HG03342 (cell line): ENCODE measurements at regions not wholly inside any gene's neighbourhood (a gene's known extent, or its start where the extent isn't known, plus 50 kb on each side); places are given as distances from the start of the nearest gene placed in this dataset.
A peak's percentile ranks its signal among the peaks of the same experiment; 100 is the strongest.
"Not testable (repeated sequence)": the region's sequence is repeated elsewhere in the genome, so short reads cannot be mapped to it uniquely, and the experiment has no call there.

Experiments
- ATAC-seq: cut with Tn5 transposase; IDR thresholded peaks from one replicate; pipeline ENCODE4 v1.9.1; 2021; ENCODE audit warnings: mild to moderate bottlenecking, moderate library complexity; ENCODE audit not compliant: unreplicated experiment

DNA sequence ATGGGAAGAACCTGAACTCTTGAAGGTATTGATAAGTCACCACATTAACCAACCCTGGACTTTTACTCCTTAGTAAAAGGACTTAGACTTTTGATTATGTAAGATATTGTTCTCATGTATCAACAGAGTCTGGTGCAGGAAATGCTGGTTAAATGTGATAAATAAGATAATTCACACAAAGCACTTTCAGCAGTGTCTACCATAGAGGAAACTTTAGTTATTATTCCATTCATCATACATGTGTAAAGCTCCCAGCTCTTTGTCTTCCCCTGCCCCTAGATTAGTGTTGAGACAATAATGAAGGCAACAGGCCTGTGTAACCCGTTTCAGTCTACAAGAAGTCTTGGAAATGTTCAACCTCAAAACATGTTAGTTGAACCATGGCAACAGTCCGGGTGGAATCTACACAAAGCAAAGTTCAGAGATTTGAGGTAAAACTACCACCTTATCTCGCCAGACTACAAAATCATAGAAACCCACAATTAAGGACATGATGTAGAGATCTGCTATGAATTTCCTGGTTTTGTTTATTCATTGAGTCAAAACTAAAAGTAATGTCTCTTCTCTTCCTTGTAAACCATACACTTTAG, 109.9 kb upstream of the ADO start:
- ATAC-seq: no peak

DNA sequence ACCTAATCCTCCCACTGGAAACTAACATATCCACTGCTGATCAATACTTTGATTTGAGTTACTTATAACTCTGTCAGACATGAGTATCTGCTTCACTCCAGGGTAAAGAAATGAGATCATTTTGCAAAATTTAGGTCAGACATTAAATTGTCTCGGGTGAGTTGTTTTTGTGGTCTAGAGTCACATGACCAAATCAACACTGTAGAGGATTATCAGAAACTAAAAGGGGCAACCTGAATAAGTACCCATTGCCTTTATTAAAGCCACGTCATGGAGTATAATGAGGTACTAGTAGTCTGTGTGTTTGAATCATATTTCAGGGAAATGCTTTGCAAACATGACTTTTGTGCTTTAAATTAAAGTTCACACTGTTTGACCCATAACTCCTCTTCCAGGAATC, 107.7 kb upstream of the ADO start:
- ATAC-seq: no peak

DNA sequence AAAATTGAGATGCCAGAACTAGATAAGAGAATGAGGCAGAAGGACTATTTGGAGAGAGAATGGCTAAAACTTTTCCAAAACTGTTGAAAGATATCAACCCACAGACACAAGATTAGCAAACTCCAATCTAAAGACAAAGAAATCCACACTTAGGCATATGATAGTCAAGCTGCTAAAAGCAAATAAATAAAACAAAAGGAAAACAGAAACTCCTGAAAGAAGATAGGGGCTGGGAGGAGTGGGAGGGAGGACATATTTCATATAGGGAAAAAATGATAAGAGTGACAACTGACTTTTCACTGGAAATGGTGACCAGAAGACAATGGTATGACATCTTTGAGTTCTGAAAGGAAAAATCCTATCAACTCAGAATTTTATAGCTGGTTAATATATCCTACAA, 105.4 kb upstream of the ADO start:
- no peak for ATAC-seq

DNA sequence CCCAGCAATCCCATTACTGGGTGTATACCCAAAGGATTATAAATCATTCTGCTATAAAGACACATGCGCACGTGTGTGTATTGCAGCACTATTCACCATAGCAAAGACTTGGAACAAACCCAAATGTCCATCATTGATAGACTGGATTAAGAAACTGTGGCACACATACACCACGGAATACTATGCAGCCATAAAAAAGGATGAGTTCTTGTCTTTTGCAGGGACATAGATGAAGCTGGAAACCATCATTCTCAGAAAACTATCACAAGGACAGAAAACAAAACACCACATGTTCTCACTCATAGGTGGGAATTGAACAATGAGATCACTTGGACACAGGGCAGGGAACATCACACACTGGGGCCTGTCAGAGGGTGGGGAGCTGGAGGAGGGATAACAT, 100.4 kb upstream of the ADO start:
- ATAC-seq: not testable (repeated sequence)

DNA sequence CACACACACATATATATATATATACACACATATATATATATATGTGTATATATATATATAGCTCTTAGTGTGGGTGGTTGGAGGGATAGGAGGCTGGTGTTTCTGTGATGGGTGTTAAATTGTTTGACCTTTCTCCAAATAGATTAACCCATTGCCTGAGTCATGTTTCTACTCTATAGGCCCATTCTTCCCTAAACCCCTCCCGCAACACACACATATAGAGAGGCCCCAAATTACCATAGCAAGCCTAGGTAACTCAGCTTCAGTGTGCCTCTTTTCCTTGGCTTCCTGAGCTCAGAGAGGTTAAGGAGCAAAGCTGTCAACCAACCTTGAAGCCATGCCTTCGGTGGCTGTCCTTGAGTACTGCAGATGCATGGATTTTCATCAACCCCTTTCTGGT, 98.7 kb upstream of the ADO start:
- no peak for ATAC-seq

DNA sequence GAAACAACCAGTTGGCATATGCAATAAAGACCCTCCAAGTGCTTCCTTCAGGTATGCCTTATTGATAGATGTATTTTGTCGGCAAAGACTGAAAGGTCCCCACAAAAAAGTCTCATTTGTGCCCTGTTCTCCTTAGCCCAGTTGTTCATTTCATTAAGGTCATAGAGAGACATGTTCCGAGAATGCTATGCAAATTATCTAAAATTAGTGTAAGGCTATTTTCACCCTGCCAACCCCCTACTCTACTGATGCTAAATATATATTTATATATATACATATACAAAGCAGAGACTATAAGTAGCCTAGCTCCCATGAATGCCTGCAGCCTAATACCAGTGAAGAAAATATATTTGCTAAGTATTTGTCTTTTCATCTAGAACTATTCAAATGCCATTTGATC, 96.7 kb upstream of the ADO start:
- ATAC-seq: peak; percentile 60

DNA sequence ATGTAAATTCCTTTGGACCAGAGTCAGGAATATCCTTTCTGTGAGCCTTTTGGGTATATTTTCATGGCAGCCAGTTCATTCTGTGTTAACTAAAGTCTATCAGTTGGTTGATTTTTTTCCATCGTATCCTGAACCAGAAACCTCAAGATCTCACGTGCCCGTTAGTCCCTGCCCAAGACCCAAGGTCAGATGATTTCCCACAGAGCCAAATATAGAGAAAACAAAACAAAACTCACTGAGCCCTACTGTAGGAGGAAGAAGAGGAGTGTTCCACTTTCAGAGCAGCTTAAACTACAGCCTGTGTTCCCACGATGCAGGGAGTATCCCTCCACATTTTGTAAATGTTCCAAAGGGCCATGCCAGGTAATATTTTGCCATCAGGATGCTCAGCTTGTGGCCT, 96.0 kb upstream of the ADO start:
- ATAC-seq: no peak

DNA sequence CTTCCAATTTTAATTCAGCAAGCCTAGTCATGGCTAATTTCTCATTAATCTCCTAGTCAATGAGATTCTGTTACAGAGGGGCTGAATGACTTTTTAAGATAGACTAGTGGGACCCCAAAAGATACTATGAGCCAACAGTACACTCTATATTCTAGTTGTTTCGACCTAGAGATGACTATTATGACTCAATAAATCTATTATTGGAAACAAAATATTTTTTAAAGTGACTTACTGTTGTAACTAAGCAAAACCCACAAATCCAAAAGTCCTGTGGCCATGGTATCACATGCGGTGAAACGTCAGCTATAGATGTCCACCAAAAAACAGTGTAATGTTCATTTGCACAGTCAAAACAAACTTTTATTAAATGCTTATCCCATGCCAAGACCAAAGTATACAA, 95.3 kb upstream of the ADO start:
- ATAC-seq: no peak

DNA sequence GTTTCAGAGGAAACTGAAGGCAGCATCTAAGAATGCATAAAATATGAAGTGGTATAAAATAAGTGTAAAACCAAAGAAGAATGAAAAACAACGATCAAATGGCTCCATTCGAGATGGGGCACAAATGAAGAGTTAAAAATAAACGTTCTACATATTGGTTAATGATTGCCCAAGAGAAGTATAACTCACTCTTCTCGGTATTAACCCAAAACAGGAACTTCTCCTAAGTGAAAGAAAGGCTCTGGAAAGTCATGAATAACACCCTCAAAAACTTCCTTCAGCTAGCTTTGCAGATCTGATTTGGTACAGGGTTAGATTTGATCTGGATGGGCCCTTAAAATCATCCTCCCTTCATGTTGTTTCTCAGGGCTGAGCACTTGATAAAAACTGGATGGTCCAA, 94.3 kb upstream of the ADO start:
- ATAC-seq: peak; percentile 45

DNA sequence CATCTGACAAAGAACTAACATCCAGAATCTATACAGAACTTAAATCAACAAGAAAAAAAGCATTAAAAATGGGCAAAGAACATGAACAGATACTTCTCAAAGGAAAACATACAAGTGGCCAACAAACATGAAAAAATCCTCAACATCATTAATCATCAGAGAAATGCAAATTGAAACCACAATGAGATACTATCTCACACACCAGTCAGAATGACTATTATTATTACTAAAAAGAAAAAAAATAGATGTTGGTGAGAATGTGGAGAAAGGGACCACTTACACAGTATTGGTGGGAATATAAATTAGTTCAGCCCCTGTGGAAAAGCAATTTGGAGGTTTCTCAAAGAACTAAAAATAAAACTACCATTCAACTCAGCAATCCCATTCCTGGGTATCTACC, 89.1 kb upstream of the ADO start:
- ATAC-seq: no peak

DNA sequence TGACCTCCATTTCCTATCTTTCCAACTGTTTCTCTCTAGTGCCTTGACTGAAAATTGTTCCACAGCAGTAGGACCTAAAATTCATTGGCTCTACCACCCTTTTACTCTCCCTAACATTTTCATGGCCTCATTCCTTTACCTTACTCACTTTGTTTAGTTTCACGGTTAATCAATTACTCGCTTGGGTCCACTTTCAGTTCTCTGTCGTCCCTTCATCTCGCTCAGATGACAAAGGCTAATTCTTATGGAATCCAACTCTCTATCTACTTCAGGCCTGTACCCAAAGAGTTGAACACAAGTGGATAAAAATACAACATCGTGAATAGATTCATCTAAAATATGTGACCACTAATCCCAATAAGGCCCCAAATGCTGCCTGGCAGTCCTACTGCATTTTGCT, 85.9 kb upstream of the ADO start:
- no peak for ATAC-seq

DNA sequence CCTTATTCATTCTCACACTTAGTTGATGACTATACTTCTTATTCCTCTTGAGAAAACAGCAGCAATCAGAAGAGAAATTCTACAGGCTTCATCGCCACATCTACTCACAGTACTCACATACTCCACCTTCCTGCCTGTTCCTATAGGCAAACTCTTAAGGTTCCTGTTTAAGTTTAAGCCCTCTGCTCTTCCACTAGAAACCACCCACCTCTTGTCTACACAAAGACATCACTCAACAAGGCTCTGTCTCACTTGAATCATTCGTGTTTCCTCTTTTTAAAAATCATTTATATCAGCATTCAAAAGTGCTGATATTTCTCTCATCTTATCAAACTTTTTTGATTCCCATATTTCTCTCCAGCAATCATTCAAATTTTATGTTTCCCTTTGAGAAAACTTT, 85.5 kb upstream of the ADO start:
- no peak for ATAC-seq

DNA sequence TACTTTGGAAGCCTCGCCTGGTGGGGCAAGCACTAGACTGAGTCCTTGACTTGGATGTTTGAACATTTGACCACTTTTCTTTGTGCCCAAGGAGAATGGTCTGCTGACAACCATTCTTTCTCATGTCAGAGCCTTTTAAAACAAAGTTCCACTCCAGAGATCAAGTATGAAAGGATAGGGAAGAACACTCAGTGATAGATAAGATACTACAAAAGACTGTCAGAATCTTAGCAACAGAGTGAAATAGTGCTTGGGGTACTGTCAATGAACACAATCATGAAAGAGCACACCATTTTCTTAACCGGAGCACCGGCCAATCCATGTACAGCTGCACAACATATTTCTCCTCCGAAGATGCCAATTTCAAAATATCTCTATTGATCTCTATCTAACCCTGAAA, 82.8 kb upstream of the ADO start:
- ATAC-seq: no peak

DNA sequence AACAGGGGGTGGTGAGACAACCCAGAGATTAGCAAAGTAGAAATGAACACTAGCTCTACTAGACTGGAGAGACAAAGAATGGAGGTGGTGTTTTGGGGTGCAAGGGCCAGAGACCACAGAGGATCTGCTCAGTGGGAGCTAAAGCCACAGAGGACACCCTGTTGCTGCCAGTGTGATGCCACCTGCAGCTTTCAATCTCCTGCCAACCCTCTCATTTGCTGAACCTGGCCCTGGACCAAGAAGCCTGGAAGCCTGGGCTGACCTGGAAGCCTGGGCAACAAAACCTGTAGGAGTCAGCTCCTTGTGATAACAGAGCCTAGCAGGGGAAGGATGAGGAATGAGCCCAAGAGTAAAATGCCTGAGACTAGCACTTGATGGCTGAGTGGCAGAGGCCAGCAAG, 81.1 kb upstream of the ADO start:
- no peak for ATAC-seq

DNA sequence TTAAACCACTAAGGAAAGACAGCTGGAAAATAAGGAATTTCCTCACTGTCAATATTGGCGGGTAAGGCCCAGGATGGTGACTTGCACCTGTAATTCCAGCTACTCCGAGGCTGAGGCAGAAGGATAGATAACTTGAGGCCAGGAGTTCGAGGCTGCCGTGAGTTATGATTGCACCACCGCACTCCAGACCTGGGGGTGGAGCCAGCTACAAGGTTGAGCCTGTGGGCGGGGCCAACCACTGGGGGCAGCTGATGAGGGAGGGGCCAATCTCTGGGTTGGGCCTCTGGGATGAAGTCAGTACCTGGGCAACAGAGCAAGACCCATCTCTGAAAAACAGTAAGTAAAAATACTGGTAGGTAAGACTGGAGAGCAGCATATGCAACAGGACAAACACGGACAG, 80.1 kb upstream of the ADO start:
- ATAC-seq: no peak

DNA sequence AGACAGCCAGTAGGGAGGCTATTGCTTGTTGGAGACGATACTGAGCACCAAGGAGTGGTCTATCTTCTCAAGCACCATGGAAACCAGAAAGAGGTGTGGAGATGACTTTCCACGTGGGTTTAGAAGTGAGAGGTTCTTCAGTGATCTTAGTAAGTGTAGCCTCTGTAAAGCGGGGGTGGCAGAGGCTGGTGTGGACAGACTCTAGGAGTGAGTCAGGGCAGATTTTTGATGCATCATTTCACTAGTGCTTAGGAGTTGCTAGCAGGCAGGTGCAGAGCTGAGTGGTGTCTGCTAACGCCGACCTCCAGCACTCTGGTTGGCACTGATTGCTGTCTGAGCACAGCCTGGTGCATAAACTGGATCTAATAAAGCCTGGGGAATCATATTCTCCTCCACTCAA, 78.4 kb upstream of the ADO start:
- ATAC-seq: peak; percentile 88

DNA sequence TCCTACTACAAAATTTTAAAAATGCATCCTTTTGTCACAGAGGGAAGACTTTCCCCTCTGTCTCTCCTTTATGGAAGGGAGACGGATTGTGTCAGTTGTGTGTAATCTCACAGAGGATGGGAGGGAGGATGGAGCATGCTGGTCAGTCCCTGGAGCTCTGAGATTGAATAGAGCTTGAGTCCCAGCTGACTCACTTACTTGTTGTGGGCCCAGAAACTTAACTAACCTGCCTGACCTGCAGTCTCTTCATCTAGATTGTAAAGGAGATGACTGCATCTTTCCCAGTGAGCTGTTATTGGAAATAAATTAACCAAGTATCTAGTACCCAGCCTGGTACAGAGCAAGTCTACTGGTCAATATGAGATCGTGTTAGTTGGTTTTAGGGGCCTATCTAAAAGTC, 77.9 kb upstream of the ADO start:
- no peak for ATAC-seq

DNA sequence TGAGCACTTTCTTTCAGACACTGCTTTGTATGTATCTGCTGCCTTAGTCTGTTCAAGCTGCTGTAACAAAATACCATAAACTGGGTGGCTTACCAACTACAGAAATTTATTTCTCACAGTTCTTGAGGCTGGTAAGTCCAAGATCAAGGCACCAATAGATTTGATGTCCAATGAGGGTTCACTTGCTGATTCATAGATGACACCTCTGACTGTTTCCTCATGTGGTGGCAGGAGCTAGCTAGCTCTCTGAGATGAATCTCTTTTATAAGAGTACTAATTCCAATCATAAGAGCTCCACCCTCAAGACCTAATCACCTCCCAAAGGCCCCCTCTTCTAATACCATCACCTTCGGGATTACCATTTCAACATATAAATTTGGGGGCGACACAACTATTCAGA, 76.6 kb upstream of the ADO start:
- ATAC-seq: no peak

DNA sequence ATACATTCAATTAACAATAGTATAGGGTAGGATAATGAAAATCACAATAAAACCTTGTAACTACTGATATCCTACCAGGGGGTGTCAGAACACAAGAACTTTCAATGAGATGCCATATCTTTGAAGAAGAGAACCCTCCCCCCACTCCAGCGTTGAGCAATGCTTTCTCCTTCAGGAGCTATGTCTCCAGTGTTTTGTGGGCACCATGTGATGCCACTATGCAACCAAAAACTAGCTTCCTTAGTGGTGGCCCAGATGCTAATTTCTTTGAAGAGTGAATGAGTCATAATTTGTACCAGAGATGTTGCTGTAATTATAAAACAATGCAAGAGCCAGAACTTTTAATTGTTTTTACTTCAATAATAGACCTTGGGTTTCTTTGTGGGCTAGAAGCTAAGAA, 76.0 kb upstream of the ADO start:
- no peak for ATAC-seq

DNA sequence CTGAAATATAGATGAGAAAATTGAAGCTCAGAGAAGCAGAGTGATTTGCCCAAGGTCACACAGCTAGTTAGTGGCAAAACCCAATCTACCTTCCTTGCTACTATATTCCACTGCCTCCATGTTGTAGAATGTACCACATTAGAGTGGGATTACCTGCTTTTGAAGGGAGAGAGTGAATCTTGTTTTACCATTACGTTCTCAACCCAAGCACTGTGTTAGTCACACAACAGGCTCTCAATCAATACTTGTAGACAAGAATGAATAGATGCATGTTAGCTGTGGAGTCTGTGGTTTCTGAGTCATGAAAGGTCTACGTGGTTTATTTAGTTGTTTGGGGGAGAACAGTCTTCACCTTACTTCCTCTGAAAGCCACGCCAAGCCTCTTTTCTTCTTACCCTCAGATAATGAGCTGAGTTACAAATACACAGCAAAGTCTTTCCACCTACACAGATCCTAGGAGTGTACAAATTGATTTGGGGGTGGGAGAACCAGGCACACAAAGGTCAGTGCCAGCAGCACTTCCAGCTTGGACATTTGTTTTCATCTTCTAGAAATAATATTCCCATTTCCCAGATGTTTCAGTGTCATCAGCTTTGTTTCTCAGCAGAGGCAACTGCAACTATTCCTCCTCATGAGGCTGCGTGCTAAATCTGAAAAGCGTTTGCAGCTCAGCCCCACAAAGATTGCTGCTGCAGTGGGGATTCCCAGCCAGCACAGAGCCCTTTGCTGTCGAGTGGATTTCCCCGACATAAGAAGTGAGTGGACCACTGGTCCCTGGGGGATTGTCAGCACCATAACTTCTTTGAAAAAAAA, 71.5 kb upstream of the ADO start:
- peak; percentile 76 for ATAC-seq

DNA sequence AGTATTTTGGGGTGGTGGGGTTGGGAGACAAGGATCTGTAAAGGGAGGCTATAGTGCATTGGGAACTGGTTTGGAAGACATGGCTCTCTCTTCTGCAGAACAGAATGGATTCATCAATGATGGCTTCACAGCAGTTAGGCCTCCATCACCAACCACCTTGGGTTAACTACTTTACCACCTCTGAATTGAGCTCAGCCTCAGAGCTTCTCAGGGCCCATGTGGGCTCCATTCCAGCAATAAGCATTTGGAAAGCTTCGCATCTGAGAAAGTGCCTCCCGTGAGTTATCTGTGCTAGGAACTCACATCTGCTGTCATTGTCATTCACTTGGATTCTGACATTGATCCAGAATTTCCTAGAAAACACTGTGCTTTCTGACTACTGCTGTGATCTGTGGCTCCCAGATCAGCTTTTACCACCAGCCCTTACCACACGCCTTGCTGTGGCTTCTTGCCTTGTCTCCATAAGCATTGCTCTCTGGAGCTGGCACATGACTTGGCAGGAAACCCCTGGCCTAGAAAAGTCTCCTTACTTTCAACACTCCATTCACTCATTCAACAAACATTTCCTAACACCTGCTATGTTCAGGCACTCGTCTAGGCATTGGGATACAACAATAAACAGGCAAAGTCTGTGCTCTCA, 70.7 kb upstream of the ADO start:
- peak; percentile 5 for ATAC-seq

DNA sequence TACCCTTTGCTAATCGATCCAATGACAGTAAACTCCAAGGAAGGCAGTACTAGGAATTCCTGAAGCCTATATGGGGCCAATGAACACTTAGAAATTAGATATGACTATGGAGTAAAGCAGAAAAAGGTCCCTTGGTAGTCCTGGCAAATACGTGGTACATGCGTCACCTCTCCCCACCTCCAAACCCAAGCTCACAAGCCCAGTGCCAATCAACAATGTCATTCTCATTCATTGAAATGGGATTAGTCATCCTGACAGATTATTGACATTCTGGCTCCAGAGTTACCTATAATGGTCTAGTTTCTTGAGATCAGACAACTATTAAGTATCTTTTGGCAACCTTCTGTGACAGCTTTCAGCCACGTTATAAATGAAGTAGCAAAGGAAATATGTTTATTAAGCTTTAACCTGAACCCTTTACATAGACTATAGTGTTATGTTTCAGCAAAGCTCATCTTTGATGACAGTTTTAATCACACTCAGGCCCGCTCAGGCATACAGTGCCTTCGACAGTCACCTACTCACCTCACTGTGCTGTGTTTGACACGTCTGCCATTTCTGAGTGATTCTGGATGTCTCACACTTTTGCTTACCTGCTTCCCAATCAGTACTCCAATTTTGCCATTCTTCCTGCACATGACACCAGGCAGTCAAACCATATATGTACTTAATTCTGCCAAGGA, 69.6 kb upstream of the ADO start:
- ATAC-seq: no peak
